A172 (cell line): ENCODE measurements at regions not wholly inside any gene's neighbourhood (a gene's known extent, or its start where the extent isn't known, plus 50 kb on each side); places are given as distances from the start of the nearest gene placed in this dataset.

ENCODE experiments used
- DNase-seq: peaks from one replicate; pipeline ENCODE4 v3.0.0-alpha.2; 2015; ENCODE audit warnings: low spot score

GRCh38 chr14:37991027-37991426 lies 216.7 kb upstream of the SSTR1 start:
- no peak for DNase-seq

- no peak for DNase-seq
Measured at GRCh38 chr14:37992499-37992898, 215.2 kb upstream of the SSTR1 start.

- no peak for DNase-seq
Measured at GRCh38 chr14:37994846-37995372, 212.8 kb upstream of the SSTR1 start.

GRCh38 chr14:37997017-37997416 lies 210.7 kb upstream of the SSTR1 start:
- no peak for DNase-seq

- no peak for DNase-seq
Measured at GRCh38 chr14:38000340-38000739, 207.4 kb upstream of the SSTR1 start.

- no peak for DNase-seq
Measured at GRCh38 chr14:38001501-38001900, 206.2 kb upstream of the SSTR1 start.

- no peak for DNase-seq
Measured at GRCh38 chr14:38003746-38004609, 203.7 kb upstream of the SSTR1 start.

- DNase-seq, result no peak
Measured at GRCh38 chr14:38004610-38004879, 203.2 kb upstream of the SSTR1 start.

GRCh38 chr14:38011156-38011555 lies 196.5 kb upstream of the SSTR1 start:
- DNase-seq, result peak; percentile 21

- no peak for DNase-seq
Measured at GRCh38 chr14:38012056-38012455, 195.6 kb upstream of the SSTR1 start.

GRCh38 chr14:38016497-38016896 lies 191.2 kb upstream of the SSTR1 start:
- DNase-seq, result no peak

GRCh38 chr14:38021861-38022260 lies 185.8 kb upstream of the SSTR1 start:
- DNase-seq, result no peak

- no peak for DNase-seq
Measured at GRCh38 chr14:38022775-38023174, 184.9 kb upstream of the SSTR1 start.

- no peak for DNase-seq
Measured at GRCh38 chr14:38038171-38038570, 169.5 kb upstream of the SSTR1 start.

GRCh38 chr14:38038986-38039385 lies 168.7 kb upstream of the SSTR1 start:
- no peak for DNase-seq

- no peak for DNase-seq
Measured at GRCh38 chr14:38039496-38039895, 168.2 kb upstream of the SSTR1 start.

GRCh38 chr14:38040411-38040810 lies 167.3 kb upstream of the SSTR1 start:
- DNase-seq, result no peak

- DNase-seq, result peak; percentile 76
Measured at GRCh38 chr14:38042322-38042721, 165.4 kb upstream of the SSTR1 start.

GRCh38 chr14:38044710-38045109 lies 163.0 kb upstream of the SSTR1 start:
- no peak for DNase-seq

GRCh38 chr14:38045461-38045860 lies 162.2 kb upstream of the SSTR1 start:
- DNase-seq, result no peak

GRCh38 chr14:38046160-38046559 lies 161.5 kb upstream of the SSTR1 start:
- no peak for DNase-seq

GRCh38 chr14:38047195-38047902 lies 160.4 kb upstream of the SSTR1 start:
- no peak for DNase-seq

GRCh38 chr14:38053666-38054065 lies 154.0 kb upstream of the SSTR1 start:
- DNase-seq, result no peak
